GM12878 (cell line): ENCODE measurements at regions not wholly inside any gene's neighbourhood (a gene's known extent, or its start where the extent isn't known, plus 50 kb on each side); places are given as distances from the start of the nearest gene placed in this dataset.

Experiments used
- ATAC-seq: fragments of 200-7000 bp; cut with Tn5 transposase; 3 replicates; pipeline ENCODE4 v1.9.1; 2020; ENCODE audit warnings: mild to moderate bottlenecking, moderate library complexity
- BruUV-seq: library from RNA; stranded (reverse); fragments of 400-500 nt; replicated peaks from 2 replicates; lab custom pipeline; 2021; lab: Mats Ljungman, UMichigan
- CTCF ChIA-PET: fragments of 300-600 bp; sonication (Branson Sonifier 250); formaldehyde crosslinking; extraction: SDS; loops from one replicate; lab custom pipeline; 2021; ENCODE audit warnings: inconsistent platforms; lab: Yijun Ruan, JAX
- POLR2A ChIA-PET: fragments of 350-600 bp; formaldehyde crosslinking; extraction: SDS; loops from one replicate; lab custom pipeline; 2021; ENCODE audit warnings: inconsistent platforms; lab: Charles Lee
- RAD21 ChIA-PET: fragments of 300-600 bp; sonication (Branson Sonifier 250); formaldehyde crosslinking; loops from one replicate; lab custom pipeline; 2023; ENCODE audit warnings: antibody characterized with exemption; ENCODE audit not compliant: unreplicated experiment; lab: Charles Lee
- SMC1A ChIA-PET: fragments of 300-600 bp; sonication (Branson Sonifier 250); formaldehyde crosslinking; loops from one replicate; lab custom pipeline; 2023; ENCODE audit not compliant: unreplicated experiment, uncharacterized antibody; lab: Charles Lee
- DNase-seq: peaks from one replicate; pipeline ENCODE4 v3.0.0-alpha.2; 2011; ENCODE audit warnings: low read depth, low spot score
- FAIRE-seq: peaks from 3 replicates; lab custom pipeline; 2011; peaks lifted over from hg19 to GRCh38; lab: Jason Lieb, UNC
- H2AFZ ChIP-seq: 2 replicates; pipeline ENCODE4 v1.6.0; 2011; ENCODE audit warnings: low read depth, low read length, control low read depth; ENCODE audit not compliant: control insufficient read depth
- H3K27ac ChIP-seq: 2 replicates; pipeline ENCODE4 v1.5.1; 2011; ENCODE audit warnings: control low read depth; ENCODE audit not compliant: control insufficient read depth, insufficient read depth
- H3K27me3 ChIP-seq, 2 experiments: replicated peaks in 1 of 2; 2 replicates each; pipeline versions ENCODE4 v1.6.0 to v1.6.1; 2011; ENCODE audit warnings: low read length in 1 of 2; ENCODE audit not compliant: control insufficient read depth in 2 of 2, insufficient read depth in 2 of 2
- H3K36me3 ChIP-seq, 2 experiments: 2 replicates each; pipeline ENCODE4 v1.5.1; 2011; ENCODE audit warnings: low read length in 1 of 2; ENCODE audit not compliant: control insufficient read depth in 2 of 2, insufficient read depth in 2 of 2
- H3K4me1 ChIP-seq: 2 replicates; pipeline ENCODE4 v1.6.1; 2011; ENCODE audit warnings: mild to moderate bottlenecking, low read length, moderate library complexity, mixed read lengths; ENCODE audit not compliant: control insufficient read depth, insufficient read depth
- H3K4me2 ChIP-seq: 2 replicates; pipeline ENCODE4 v1.6.0; 2011; ENCODE audit warnings: control low read depth; ENCODE audit not compliant: control insufficient read depth, insufficient read depth
- H3K4me3 ChIP-seq: fragments of 200-600 bp; sonication (generic); 2 replicates; pipeline ENCODE4 v1.5.1; 2016
- H3K79me2 ChIP-seq: 2 replicates; pipeline ENCODE4 v1.6.0; 2011; ENCODE audit warnings: low read length; ENCODE audit not compliant: control insufficient read depth, insufficient read depth
- H3K9ac ChIP-seq: 2 replicates; pipeline ENCODE4 v1.8.0; 2011; ENCODE audit warnings: low read length, control low read depth, mixed read lengths; ENCODE audit not compliant: control insufficient read depth, insufficient read depth
- H3K9me3 ChIP-seq: replicated peaks from 3 replicates; pipeline ENCODE4 v1.5.1; 2011; ENCODE audit warnings: mild to moderate bottlenecking, low read length; ENCODE audit not compliant: control insufficient read depth, insufficient read depth
- H4K20me1 ChIP-seq: 2 replicates; pipeline ENCODE4 v1.6.0; 2011; ENCODE audit not compliant: control insufficient read depth, insufficient read depth
- ATF7 ChIP-seq: fragments of 450-650 bp; IDR thresholded peaks from 2 replicates; pipeline ENCODE4 v1.6.1; 2016; ENCODE audit warnings: low read depth, mild to moderate bottlenecking
- JUND ChIP-seq: IDR thresholded peaks from 2 replicates; pipeline ENCODE4 v1.6.1; 2012; ENCODE audit warnings: low read depth, mild to moderate bottlenecking, low read length, improper control_type of control experiment, moderate library complexity
- KAT2A ChIP-seq: conservative IDR thresholded peaks from 2 replicates; pipeline ENCODE4 v1.6.1; 2011; ENCODE audit warnings: low read depth, low read length; ENCODE audit not compliant: control insufficient read depth
- KDM1A ChIP-seq: fragments of 200-600 bp; sonication (generic); IDR thresholded peaks from 2 replicates; pipeline ENCODE4 v1.6.1; 2016; ENCODE audit warnings: borderline replicate concordance
- RAD51 ChIP-seq: fragments of 450-650 bp; IDR thresholded peaks from 2 replicates; pipeline ENCODE4 v1.6.1; 2016; ENCODE audit warnings: moderate library complexity, mild to moderate bottlenecking, inconsistent platforms
- ZSCAN29 ChIP-seq: fragments of 450-650 bp; IDR thresholded peaks from 2 replicates; pipeline ENCODE4 v1.6.1; 2017; ENCODE audit warnings: mild to moderate bottlenecking, moderate library complexity
- WGBS: methylation state at CpG from one replicate; pipeline ENCODE4 v1.1.6; 2016; ENCODE audit warnings: low lambda C conversion rate; ENCODE audit not compliant: insufficient replicate concordance, insufficient coverage; ENCODE audit errors: missing lambda C conversion rate; 5-methylcytosine and 5-hydroxymethylcytosine counted together
- in situ Hi-C: fragments of 300-500 bp; cut with MboI; formaldehyde crosslinking; loops from 9 replicates; pipeline ENCODE4 v1.14.3; 2018; ENCODE audit warnings: mixed read lengths
- intact Hi-C: fragments of 100-400 bp; cut with micrococcal nuclease; formaldehyde crosslinking; loops from one replicate; pipeline ENCODE4 v1.14.2; 2022; ENCODE audit not compliant: unreplicated experiment

GRCh38 chr2:121877366-121877765 lies 121.9 kb downstream of the TSN start:
- H4K20me1 ChIP-seq, result no peaks in the 10 kb centered on the region
- TF ChIP-seq JUND (no peak), ZSCAN29 (no peak), KDM1A (no peak)
- ChIA-PET POLR2A (no interaction called here), CTCF (no interaction called here), RAD21 (no interaction called here), SMC1A (no interaction called here)
- H3K9me3 ChIP-seq, result no peaks in the 10 kb centered on the region
- H3K9ac ChIP-seq, result no peak overlapping the region
- ATAC-seq (no peak), DNase-seq (no peak), FAIRE-seq (no peak)
- H3K27ac ChIP-seq, result no peak overlapping the region
- no peaks in the 10 kb centered on the region for H3K79me2 ChIP-seq
- intact Hi-C loops, result no loop called here
- WGBS, result 50% methylated on average over 1 of the region's 1 CpG
- H3K27me3 ChIP-seq, result no peaks in the 10 kb centered on the region
- H3K4me2 ChIP-seq, result no peak overlapping the region
- H3K4me3 ChIP-seq, result no peak overlapping the region
- H3K36me3 ChIP-seq, result no peaks in the 10 kb centered on the region
- in situ Hi-C loops, result no loop called here
- no peak overlapping the region for H2AFZ ChIP-seq
- no peaks in the 10 kb centered on the region for H3K4me1 ChIP-seq
- BruUV-seq, result no TSS peak

GRCh38 chr2:121880283-121880682 lies 124.8 kb downstream of the TSN start:
- CTCF ChIA-PET, result no interaction called here
- SMC1A ChIA-PET, result no interaction called here
- RAD21 ChIA-PET, result no interaction called here
- no peaks in the 10 kb centered on the region for H3K4me1 ChIP-seq
- H3K9me3 ChIP-seq, result no peaks in the 10 kb centered on the region
- no peaks in the 10 kb centered on the region for H3K79me2 ChIP-seq
- POLR2A ChIA-PET, result no interaction called here
- no peak overlapping the region for H2AFZ ChIP-seq
- H3K9ac ChIP-seq, result no peak overlapping the region
- H4K20me1 ChIP-seq, result no peaks in the 10 kb centered on the region
- in situ Hi-C loops (no loop called here), intact Hi-C loops (no loop called here)
- H3K27me3 ChIP-seq, result no peaks in the 10 kb centered on the region
- no peak overlapping the region for H3K4me3 ChIP-seq
- no peaks in the 10 kb centered on the region for H3K36me3 ChIP-seq
- 48% methylated on average over 4 of the region's 4 CpGs for WGBS
- no peak for ATAC-seq
- BruUV-seq, result no TSS peak
- FAIRE-seq, result no peak
- no peak for DNase-seq
- TF ChIP-seq RAD51 (no peak), ATF7 (no peak), KAT2A (no peak)
- H3K4me2 ChIP-seq, result no peak overlapping the region
- no peak overlapping the region for H3K27ac ChIP-seq
